ENCODE measurements at regions not wholly inside any gene's neighbourhood (a gene's known extent, or its start where the extent isn't known, plus 50 kb on each side); places are given as distances from the start of the nearest gene placed in this dataset.

- Histone ChIP-seq H3K4me1 (ENCODE audit: control insufficient read depth, insufficient read depth, low read length) (no peaks in the 10 kb centered on the region), H3K9me3 (replicated peaks; ENCODE audit: low read length) (no peaks in the 10 kb centered on the region), H3K27me3 (ENCODE audit: control insufficient read depth, insufficient read depth, low read length) (no peaks in the 10 kb centered on the region), H3K4me2 (ENCODE audit: low read length) (no peak overlapping the region), H3K9ac (ENCODE audit: low read depth, low read length) (no peak overlapping the region), H3K4me3 (ENCODE audit: low read length) (no peak overlapping the region), H3K36me3 (ENCODE audit: insufficient read depth, low read length) (no peaks in the 10 kb centered on the region)
Observed at GRCh38 chr2:145119225-145119624, 599.3 kb upstream of the ZEB2 start.

DNA sequence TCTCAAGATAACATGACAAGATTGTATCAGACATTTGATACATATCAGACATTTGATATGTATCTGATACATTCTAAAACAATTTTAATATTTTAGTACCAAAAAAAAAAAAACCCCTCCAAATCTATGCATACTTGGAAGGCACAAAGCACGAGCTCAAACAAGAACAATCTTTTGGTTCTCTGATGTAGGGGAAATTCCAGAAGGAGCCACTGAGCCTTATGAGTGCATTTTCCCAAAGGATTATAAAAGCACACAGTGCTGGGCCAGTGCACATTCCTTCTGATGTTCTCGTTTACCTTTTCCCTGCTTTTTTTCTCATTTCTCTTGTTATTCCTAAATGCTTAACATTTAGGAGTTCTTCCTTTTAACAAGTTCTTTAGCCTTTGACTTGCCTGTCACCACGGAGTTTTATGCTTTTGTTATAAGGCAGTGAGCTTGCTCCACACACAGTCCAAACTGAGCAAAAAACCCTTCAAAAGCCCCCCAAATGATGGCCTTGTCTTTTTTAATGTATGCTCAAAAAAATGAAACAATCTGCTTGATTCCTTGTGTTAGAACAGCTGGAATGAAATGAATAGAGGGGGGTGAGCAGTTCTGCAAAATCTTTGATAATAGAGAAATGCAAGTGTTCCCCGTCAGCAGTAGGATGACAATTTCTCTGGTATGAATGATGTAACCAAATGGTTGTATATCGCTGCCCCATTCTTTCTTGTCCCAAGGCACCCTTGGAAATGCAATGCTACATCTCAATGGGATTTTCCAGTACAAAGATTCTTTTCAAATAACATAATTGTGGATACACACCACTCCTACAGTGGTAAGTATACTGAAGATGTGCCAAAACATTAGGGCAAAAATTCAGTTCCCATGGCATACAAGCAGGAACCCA is 597.2 kb upstream of the ZEB2 start:
- no peaks in the 10 kb centered on the region for H3K27me3 ChIP-seq (ENCODE audit: control insufficient read depth, insufficient read depth, low read length)
- no peak overlapping the region for H3K9ac ChIP-seq (ENCODE audit: low read depth, low read length)
- no peak overlapping the region for H3K4me2 ChIP-seq (ENCODE audit: low read length)
- no peak overlapping the region for H3K4me3 ChIP-seq (ENCODE audit: low read length)
- H3K9me3 ChIP-seq (replicated peaks; ENCODE audit: low read length), result no peaks in the 10 kb centered on the region
- no peaks in the 10 kb centered on the region for H3K4me1 ChIP-seq (ENCODE audit: control insufficient read depth, insufficient read depth, low read length)
- no peaks in the 10 kb centered on the region for H3K36me3 ChIP-seq (ENCODE audit: insufficient read depth, low read length)

GRCh38 chr2:145116056-145116455 is 596.1 kb upstream of the ZEB2 start:
- H3K9ac ChIP-seq (ENCODE audit: low read depth, low read length), result no peak overlapping the region
- H3K4me2 ChIP-seq (ENCODE audit: low read length), result no peak overlapping the region
- peaks cover under 1% of the 10 kb centered on the region for H3K4me1 ChIP-seq (ENCODE audit: control insufficient read depth, insufficient read depth, low read length)
- no peaks in the 10 kb centered on the region for H3K9me3 ChIP-seq (replicated peaks; ENCODE audit: low read length)
- no peak overlapping the region for H3K4me3 ChIP-seq (ENCODE audit: low read length)
- no peaks in the 10 kb centered on the region for H3K36me3 ChIP-seq (ENCODE audit: insufficient read depth, low read length)
- H3K27me3 ChIP-seq (ENCODE audit: control insufficient read depth, insufficient read depth, low read length), result no peaks in the 10 kb centered on the region

- Histone ChIP-seq H3K9me3 (replicated peaks; ENCODE audit: low read length) (no peaks in the 10 kb centered on the region), H3K4me1 (ENCODE audit: control insufficient read depth, insufficient read depth, low read length) (peaks cover 10% of the 10 kb centered on the region), H3K36me3 (ENCODE audit: insufficient read depth, low read length) (no peaks in the 10 kb centered on the region), H3K9ac (ENCODE audit: low read depth, low read length) (no peak overlapping the region), H3K27me3 (ENCODE audit: control insufficient read depth, insufficient read depth, low read length) (no peaks in the 10 kb centered on the region), H3K4me3 (ENCODE audit: low read length) (no peak overlapping the region), H3K4me2 (ENCODE audit: low read length) (no peak overlapping the region)
Observed at GRCh38 chr2:145114726-145115125, 594.8 kb upstream of the ZEB2 start.

- no peak overlapping the region for H3K9ac ChIP-seq (ENCODE audit: low read depth, low read length)
- H3K4me3 ChIP-seq (ENCODE audit: low read length), result no peak overlapping the region
- H3K27me3 ChIP-seq (ENCODE audit: control insufficient read depth, insufficient read depth, low read length), result no peaks in the 10 kb centered on the region
- H3K9me3 ChIP-seq (replicated peaks; ENCODE audit: low read length), result no peaks in the 10 kb centered on the region
- no peaks in the 10 kb centered on the region for H3K36me3 ChIP-seq (ENCODE audit: insufficient read depth, low read length)
- no peak overlapping the region for H3K4me2 ChIP-seq (ENCODE audit: low read length)
- H3K4me1 ChIP-seq (ENCODE audit: control insufficient read depth, insufficient read depth, low read length), result peaks cover 10% of the 10 kb centered on the region
Observed at GRCh38 chr2:145112467-145112866, 592.5 kb upstream of the ZEB2 start.

DNA sequence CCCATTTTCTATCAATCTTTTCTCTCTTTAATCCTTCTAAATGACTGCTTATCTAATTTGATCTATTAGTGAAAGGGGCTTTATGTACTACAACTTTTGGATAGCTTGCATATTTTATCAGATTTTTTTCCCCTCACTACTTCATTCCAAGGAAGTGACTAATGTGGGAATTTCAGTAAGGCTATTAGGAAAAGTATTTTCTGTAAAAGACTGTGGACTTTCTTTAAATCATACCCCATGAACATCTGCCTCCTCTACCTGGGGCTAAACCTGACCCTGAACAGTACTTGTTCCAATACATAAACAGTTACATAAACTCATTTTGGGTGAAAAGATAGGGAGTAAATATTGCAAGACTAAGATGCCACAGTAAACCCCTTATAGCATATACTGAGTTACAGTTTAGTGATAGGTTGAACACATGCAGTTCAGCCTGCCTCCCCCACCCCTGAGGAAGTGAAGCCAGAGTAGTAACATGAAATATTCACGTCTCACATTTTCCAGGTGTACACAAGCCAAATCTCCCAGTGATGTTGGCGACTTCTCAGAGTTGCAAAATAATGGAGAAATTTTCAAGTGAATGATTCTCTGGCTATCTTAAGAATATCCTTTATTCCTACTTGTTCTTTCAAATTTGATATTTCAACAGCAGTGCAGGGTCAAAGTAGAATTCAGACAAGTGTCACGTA is 590.9 kb upstream of the ZEB2 start:
- no peak overlapping the region for H3K9ac ChIP-seq (ENCODE audit: low read depth, low read length)
- H3K4me3 ChIP-seq (ENCODE audit: low read length), result no peak overlapping the region
- no peaks in the 10 kb centered on the region for H3K9me3 ChIP-seq (replicated peaks; ENCODE audit: low read length)
- no peaks in the 10 kb centered on the region for H3K27me3 ChIP-seq (ENCODE audit: control insufficient read depth, insufficient read depth, low read length)
- H3K4me1 ChIP-seq (ENCODE audit: control insufficient read depth, insufficient read depth, low read length), result peaks cover 10% of the 10 kb centered on the region
- H3K4me2 ChIP-seq (ENCODE audit: low read length), result no peak overlapping the region
- no peaks in the 10 kb centered on the region for H3K36me3 ChIP-seq (ENCODE audit: insufficient read depth, low read length)

DNA sequence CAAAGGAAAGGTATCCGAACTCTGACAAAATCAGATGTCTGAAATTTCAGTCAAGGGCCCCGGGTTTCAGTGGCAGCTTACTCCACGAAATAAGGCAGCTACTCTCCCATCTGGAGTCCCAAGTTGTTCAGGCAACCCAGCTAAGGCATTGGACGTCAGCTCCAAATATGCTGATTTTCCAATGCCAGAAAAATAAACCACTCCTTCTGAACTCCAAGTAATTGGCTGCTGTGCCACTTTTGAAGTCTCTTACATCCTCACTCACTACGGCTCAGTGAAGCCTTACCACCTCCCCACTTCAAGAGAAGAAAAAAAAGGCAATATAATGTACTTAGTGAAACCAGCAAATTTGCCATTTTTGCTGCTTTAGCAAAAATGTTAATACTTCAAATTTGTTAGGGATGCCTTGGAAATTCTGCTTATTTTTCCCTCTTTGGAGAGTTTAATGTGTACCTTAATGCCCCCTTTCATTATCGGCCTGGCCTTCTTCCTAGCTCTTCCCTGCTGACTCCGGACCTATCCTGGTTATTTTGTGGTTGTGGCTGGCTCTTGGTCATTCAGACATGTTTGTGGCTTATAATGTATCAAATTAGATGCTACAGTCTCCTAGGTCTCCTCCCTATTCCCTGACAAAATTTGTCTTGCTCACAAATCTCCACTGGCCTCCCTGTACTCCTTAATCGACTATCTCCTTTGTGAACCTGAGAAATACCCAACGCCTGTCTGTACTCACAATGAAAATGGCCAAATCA is 589.2 kb upstream of the ZEB2 start:
- Histone ChIP-seq H3K36me3 (ENCODE audit: insufficient read depth, low read length) (no peaks in the 10 kb centered on the region), H3K9me3 (replicated peaks; ENCODE audit: low read length) (no peaks in the 10 kb centered on the region), H3K4me3 (ENCODE audit: low read length) (no peak overlapping the region), H3K4me2 (ENCODE audit: low read length) (no peak overlapping the region), H3K27me3 (ENCODE audit: control insufficient read depth, insufficient read depth, low read length) (no peaks in the 10 kb centered on the region), H3K4me1 (ENCODE audit: control insufficient read depth, insufficient read depth, low read length) (peaks cover 10% of the 10 kb centered on the region), H3K9ac (ENCODE audit: low read depth, low read length) (no peak overlapping the region)

DNA sequence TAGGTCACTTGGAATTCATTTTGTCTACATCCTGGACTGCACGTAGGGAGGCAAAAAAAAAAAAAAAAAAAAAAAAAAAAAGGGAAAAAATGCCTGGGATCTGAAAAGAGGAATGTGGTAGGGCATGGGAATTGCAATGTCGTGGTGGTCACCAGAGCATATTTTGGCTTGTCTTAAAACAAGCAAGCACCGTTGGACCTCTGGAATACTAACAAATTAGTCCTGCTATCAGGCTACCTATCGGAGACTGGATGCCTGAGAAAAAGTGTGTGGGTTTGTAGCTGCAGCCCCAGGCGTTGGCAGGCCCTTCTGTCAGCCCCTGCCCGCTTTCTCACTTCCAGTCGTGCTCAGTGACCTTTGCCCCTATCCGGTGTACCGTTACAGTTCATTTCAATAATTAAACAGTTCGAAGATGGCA is 588.5 kb upstream of the ZEB2 start:
- Histone ChIP-seq H3K9ac (ENCODE audit: low read depth, low read length) (no peak overlapping the region), H3K4me3 (ENCODE audit: low read length) (no peak overlapping the region), H3K27me3 (ENCODE audit: control insufficient read depth, insufficient read depth, low read length) (no peaks in the 10 kb centered on the region), H3K36me3 (ENCODE audit: insufficient read depth, low read length) (no peaks in the 10 kb centered on the region), H3K4me1 (ENCODE audit: control insufficient read depth, insufficient read depth, low read length) (peaks cover 10% of the 10 kb centered on the region), H3K9me3 (replicated peaks; ENCODE audit: low read length) (no peaks in the 10 kb centered on the region), H3K4me2 (ENCODE audit: low read length) (no peak overlapping the region)

- no peak overlapping the region for H3K9ac ChIP-seq (ENCODE audit: low read depth, low read length)
- H3K9me3 ChIP-seq (replicated peaks; ENCODE audit: low read length), result no peaks in the 10 kb centered on the region
- H3K4me2 ChIP-seq (ENCODE audit: low read length), result no peak overlapping the region
- H3K4me1 ChIP-seq (ENCODE audit: control insufficient read depth, insufficient read depth, low read length), result peaks cover 10% of the 10 kb centered on the region
- H3K4me3 ChIP-seq (ENCODE audit: low read length), result no peak overlapping the region
- no peaks in the 10 kb centered on the region for H3K27me3 ChIP-seq (ENCODE audit: control insufficient read depth, insufficient read depth, low read length)
- H3K36me3 ChIP-seq (ENCODE audit: insufficient read depth, low read length), result no peaks in the 10 kb centered on the region
Observed at GRCh38 chr2:145106293-145106692, 586.4 kb upstream of the ZEB2 start.

DNA sequence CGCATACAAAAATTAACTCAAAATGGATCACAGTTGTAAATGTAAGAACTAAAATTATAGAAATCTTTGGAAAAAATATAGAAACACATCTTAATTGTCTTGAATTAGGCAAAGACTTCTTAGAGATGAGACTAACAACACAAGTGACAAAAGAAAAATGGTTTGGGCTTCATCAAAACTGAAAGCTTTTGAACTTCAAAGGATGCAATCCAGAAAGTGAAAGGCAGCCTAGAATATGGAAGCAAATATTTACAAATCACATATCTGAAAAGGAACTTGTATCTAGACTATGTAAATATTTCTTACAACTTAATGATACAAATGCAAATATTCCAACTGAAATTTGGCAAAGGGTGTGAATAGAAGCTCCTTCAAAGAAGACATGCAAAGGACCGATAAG is 582.8 kb upstream of the ZEB2 start:
- no peaks in the 10 kb centered on the region for H3K4me1 ChIP-seq (ENCODE audit: control insufficient read depth, insufficient read depth, low read length)
- H3K4me3 ChIP-seq (ENCODE audit: low read length), result no peak overlapping the region
- no peak overlapping the region for H3K9ac ChIP-seq (ENCODE audit: low read depth, low read length)
- no peak overlapping the region for H3K4me2 ChIP-seq (ENCODE audit: low read length)
- no peaks in the 10 kb centered on the region for H3K9me3 ChIP-seq (replicated peaks; ENCODE audit: low read length)
- H3K36me3 ChIP-seq (ENCODE audit: insufficient read depth, low read length), result no peaks in the 10 kb centered on the region
- H3K27me3 ChIP-seq (ENCODE audit: control insufficient read depth, insufficient read depth, low read length), result no peaks in the 10 kb centered on the region

DNA sequence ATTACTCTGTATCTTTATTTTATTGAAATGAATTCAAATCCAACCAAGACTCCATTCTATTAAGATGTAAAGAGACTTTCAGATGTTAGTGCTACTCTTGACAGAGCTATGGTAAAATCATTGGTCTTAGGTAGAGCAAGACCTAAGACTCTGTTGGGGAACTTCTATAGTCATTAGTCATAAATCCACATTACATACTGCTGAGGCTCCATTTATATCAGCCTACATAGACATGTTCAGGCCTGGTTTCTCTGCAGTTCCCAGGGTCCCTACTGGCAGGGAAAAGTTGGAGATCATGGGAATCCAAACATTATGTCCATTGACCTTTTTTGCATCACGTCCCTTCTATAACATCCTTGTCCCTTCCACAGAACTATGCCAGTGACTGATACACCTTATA is 580.4 kb upstream of the ZEB2 start:
- H3K4me3 ChIP-seq (ENCODE audit: low read length), result no peak overlapping the region
- no peaks in the 10 kb centered on the region for H3K36me3 ChIP-seq (ENCODE audit: insufficient read depth, low read length)
- no peaks in the 10 kb centered on the region for H3K9me3 ChIP-seq (replicated peaks; ENCODE audit: low read length)
- H3K9ac ChIP-seq (ENCODE audit: low read depth, low read length), result no peak overlapping the region
- peaks cover 16% of the 10 kb centered on the region for H3K4me1 ChIP-seq (ENCODE audit: control insufficient read depth, insufficient read depth, low read length)
- H3K4me2 ChIP-seq (ENCODE audit: low read length), result no peak overlapping the region
- no peaks in the 10 kb centered on the region for H3K27me3 ChIP-seq (ENCODE audit: control insufficient read depth, insufficient read depth, low read length)

All from skeletal muscle satellite cell (primary cell).